HG03571 (cell line): ENCODE measurements at regions not wholly inside any gene's neighbourhood (a gene's known extent, or its start where the extent isn't known, plus 50 kb on each side); places are given as distances from the start of the nearest gene placed in this dataset.

Source experiments
- ATAC-seq: cut with Tn5 transposase; IDR thresholded peaks from one replicate; pipeline ENCODE4 v1.9.1; 2021; ENCODE audit not compliant: unreplicated experiment

- no peak for ATAC-seq
Measured at GRCh38 chr15:55031727-55032126, 165.0 kb downstream of the RSL24D1 start.

- ATAC-seq = no peak
Measured at GRCh38 chr15:55026381-55026780, 170.4 kb downstream of the RSL24D1 start.

- ATAC-seq = no peak
Measured at GRCh38 chr15:55017635-55018034, 179.1 kb downstream of the RSL24D1 start.

- ATAC-seq = no peak
Measured at GRCh38 chr15:55016225-55016624, 180.5 kb downstream of the RSL24D1 start.

- ATAC-seq = no peak
Measured at GRCh38 chr15:55015093-55015445, 181.7 kb downstream of the RSL24D1 start.

- no peak for ATAC-seq
Measured at GRCh38 chr15:55014391-55015092, 182.2 kb downstream of the RSL24D1 start.

- no peak for ATAC-seq
Measured at GRCh38 chr15:55008421-55008820, 188.3 kb downstream of the RSL24D1 start.

GRCh38 chr15:55007561-55007960 lies 189.2 kb downstream of the RSL24D1 start:
- no peak for ATAC-seq

GRCh38 chr15:55005679-55006078 lies 191.1 kb downstream of the RSL24D1 start:
- ATAC-seq = no peak

GRCh38 chr15:55003965-55004873 lies 192.5 kb downstream of the RSL24D1 start:
- no peak for ATAC-seq

- ATAC-seq = no peak
Measured at GRCh38 chr15:54998661-54999060, 198.1 kb downstream of the RSL24D1 start.

GRCh38 chr15:54990793-54991192 lies 205.9 kb downstream of the RSL24D1 start:
- ATAC-seq = no peak

GRCh38 chr15:54987881-54988280 lies 208.9 kb downstream of the RSL24D1 start:
- no peak for ATAC-seq

- no peak for ATAC-seq
Measured at GRCh38 chr15:54979964-54980363, 216.8 kb downstream of the RSL24D1 start.

GRCh38 chr15:54962637-54963036 lies 234.1 kb downstream of the RSL24D1 start:
- no peak for ATAC-seq

- no peak for ATAC-seq
Measured at GRCh38 chr15:54960266-54960665, 236.5 kb downstream of the RSL24D1 start.

- no peak for ATAC-seq
Measured at GRCh38 chr15:54941417-54941816, 255.3 kb downstream of the RSL24D1 start.

- no peak for ATAC-seq
Measured at GRCh38 chr15:54917312-54917711, 279.4 kb downstream of the RSL24D1 start.

- ATAC-seq = no peak
Measured at GRCh38 chr15:54915380-54915779, 281.4 kb downstream of the RSL24D1 start.

GRCh38 chr15:54884312-54884711 lies 312.4 kb downstream of the RSL24D1 start:
- no peak for ATAC-seq

GRCh38 chr15:54859982-54860381 lies 336.8 kb downstream of the RSL24D1 start:
- ATAC-seq = no peak

- no peak for ATAC-seq
Measured at GRCh38 chr15:54854667-54855066, 342.1 kb downstream of the RSL24D1 start.
